Astrocyte (in vitro differentiated cells and primary cell): ENCODE measurements at regions not wholly inside any gene's neighbourhood (a gene's known extent, or its start where the extent isn't known, plus 50 kb on each side); places are given as distances from the start of the nearest gene placed in this dataset.
A peak's percentile ranks its signal among the peaks of the same experiment; 100 is the strongest.

ENCODE experiments used
- DNase-seq: peaks from one replicate; pipeline ENCODE4 v3.0.0-alpha.2; 2010; ENCODE audit warnings: low read depth
- FAIRE-seq: peaks from 2 replicates; lab custom pipeline; 2011; peaks lifted over from hg19 to GRCh38; lab: Jason Lieb, UNC
- H2AFZ ChIP-seq: 2 replicates; pipeline ENCODE4 v1.6.0; 2012; ENCODE audit warnings: low read depth, low read length, inconsistent platforms
- H3K27ac ChIP-seq: 2 replicates; pipeline ENCODE4 v1.5.1; 2011; ENCODE audit warnings: low read depth, low read length, inconsistent platforms
- H3K27me3 ChIP-seq: 2 replicates; pipeline ENCODE4 v1.6.0; 2011; ENCODE audit warnings: low read length, inconsistent platforms; ENCODE audit not compliant: insufficient read depth
- H3K36me3 ChIP-seq: 2 replicates; pipeline ENCODE4 v1.5.1; 2011; ENCODE audit warnings: low read length, inconsistent platforms; ENCODE audit not compliant: insufficient read depth
- H3K4me1 ChIP-seq: 2 replicates; pipeline ENCODE4 v1.5.1; 2011; ENCODE audit warnings: low read length, inconsistent platforms; ENCODE audit not compliant: insufficient read depth
- H3K4me2 ChIP-seq: 2 replicates; pipeline ENCODE4 v1.6.0; 2012; ENCODE audit warnings: low read length, inconsistent platforms
- H3K4me3 ChIP-seq: 2 replicates; pipeline ENCODE4 v1.5.1; 2011; ENCODE audit warnings: low read depth, mild to moderate bottlenecking, low read length, inconsistent platforms; ENCODE audit not compliant: insufficient read depth
- H3K79me2 ChIP-seq: 2 replicates; pipeline ENCODE4 v1.6.0; 2012; ENCODE audit warnings: mild to moderate bottlenecking, low read length, inconsistent platforms; ENCODE audit not compliant: insufficient read depth
- H3K9ac ChIP-seq: 2 replicates; pipeline ENCODE4 v1.6.0; 2012; ENCODE audit warnings: mild to moderate bottlenecking, low read length, inconsistent platforms
- H3K9me3 ChIP-seq: 2 replicates; pipeline ENCODE4 v1.5.1; 2012; ENCODE audit warnings: low read depth, mild to moderate bottlenecking, low read length, inconsistent platforms; ENCODE audit not compliant: insufficient read depth
- H4K20me1 ChIP-seq: 2 replicates; pipeline ENCODE4 v1.6.0; 2012; ENCODE audit warnings: low read length, inconsistent platforms; ENCODE audit not compliant: insufficient read depth
- H3K27ac Mint-ChIP-seq: one replicate; pipeline ENCODE4 v1.8.0; 2021; ENCODE audit warnings: mild to moderate bottlenecking, mixed read lengths; ENCODE audit not compliant: unreplicated experiment
- H3K27me3 Mint-ChIP-seq: one replicate; pipeline ENCODE4 v1.8.0; 2021; ENCODE audit warnings: low read depth, mixed read lengths; ENCODE audit not compliant: unreplicated experiment
- H3K36me3 Mint-ChIP-seq: one replicate; pipeline ENCODE4 v1.8.0; 2021; ENCODE audit warnings: low read depth, mixed read lengths; ENCODE audit not compliant: unreplicated experiment
- H3K4me1 Mint-ChIP-seq: one replicate; pipeline ENCODE4 v1.8.0; 2021; ENCODE audit warnings: low read depth, mixed read lengths; ENCODE audit not compliant: unreplicated experiment
- H3K4me3 Mint-ChIP-seq: one replicate; pipeline ENCODE4 v1.8.0; 2021; ENCODE audit warnings: mild to moderate bottlenecking, moderate library complexity, mixed read lengths; ENCODE audit not compliant: unreplicated experiment
- H3K9me3 Mint-ChIP-seq: one replicate; pipeline ENCODE4 v1.8.0; 2021; ENCODE audit warnings: mild to moderate bottlenecking, mixed read lengths; ENCODE audit not compliant: unreplicated experiment
- CTCF ChIP-seq: IDR thresholded peaks from 2 replicates; pipeline ENCODE4 v1.5.1; 2011; ENCODE audit warnings: low read depth, mild to moderate bottlenecking, inconsistent platforms, low read length, moderate library complexity; ENCODE audit not compliant: insufficient read depth
- EZH2 ChIP-seq: IDR thresholded peaks from 2 replicates; pipeline ENCODE4 v1.6.1; 2012; ENCODE audit warnings: mild to moderate bottlenecking, low read length, inconsistent platforms; ENCODE audit not compliant: insufficient read depth

DNA sequence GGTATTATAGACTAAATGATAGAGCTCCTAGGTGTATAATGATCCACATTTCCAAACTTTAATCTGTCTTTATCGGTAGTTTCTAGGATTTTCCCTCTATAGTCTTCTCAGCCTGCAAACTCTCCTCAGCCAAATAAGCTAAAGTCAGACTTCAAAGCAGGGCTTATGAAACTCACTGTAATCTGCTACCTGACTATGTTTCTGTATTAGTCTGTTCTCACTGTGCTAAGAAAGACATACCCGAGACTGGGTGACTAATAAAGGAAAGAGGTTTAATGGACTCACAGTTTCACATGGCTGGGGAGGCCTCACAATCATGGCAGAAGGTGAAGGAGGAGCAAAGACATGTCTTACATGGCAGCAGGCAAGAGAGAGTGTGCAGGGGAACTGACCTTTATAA lies 928.7 kb upstream of the ADGRB3 start:
- H3K36me3 ChIP-seq, result no peaks in the 10 kb centered on the region
- peaks cover 3% of the 10 kb centered on the region for H3K9me3 ChIP-seq

GRCh38 chr6:67698534-67698933 lies 936.5 kb upstream of the ADGRB3 start:
- Mint-ChIP-seq H3K36me3 (no peaks in the 10 kb centered on the region), H3K4me1 (no peaks in the 10 kb centered on the region), H3K4me3 (no peak overlapping the region), H3K27ac (no peak overlapping the region), H3K27me3 (no peaks in the 10 kb centered on the region), H3K9me3 (no peaks in the 10 kb centered on the region)
- FAIRE-seq (no peak), DNase-seq (peak; percentile 55)
- H3K27me3 ChIP-seq, result no peaks in the 10 kb centered on the region
- H2AFZ ChIP-seq, result no peak overlapping the region
- no peaks in the 10 kb centered on the region for H3K4me1 ChIP-seq
- TF ChIP-seq CTCF (no peak), EZH2 (no peak)
- H3K79me2 ChIP-seq, result no peaks in the 10 kb centered on the region
- H3K9ac ChIP-seq, result no peak overlapping the region
- H3K36me3 ChIP-seq, result no peaks in the 10 kb centered on the region
- H4K20me1 ChIP-seq, result no peaks in the 10 kb centered on the region
- no peaks in the 10 kb centered on the region for H3K9me3 ChIP-seq
- no peak overlapping the region for H3K27ac ChIP-seq
- H3K4me2 ChIP-seq, result peak overlapping the region; percentile 8
- no peak overlapping the region for H3K4me3 ChIP-seq

More for the DNA sequence above, 928.7 kb upstream of the ADGRB3 start:
- no peaks in the 10 kb centered on the region for H3K79me2 ChIP-seq
- H4K20me1 ChIP-seq, result no peaks in the 10 kb centered on the region
- H3K36me3 Mint-ChIP-seq, result no peaks in the 10 kb centered on the region
- no peak overlapping the region for H3K4me3 ChIP-seq
- no peak overlapping the region for H3K27ac ChIP-seq
- FAIRE-seq (no peak), DNase-seq (no peak)
- H2AFZ ChIP-seq, result no peak overlapping the region
- H3K27ac Mint-ChIP-seq, result no peak overlapping the region
- H3K27me3 Mint-ChIP-seq, result no peaks in the 10 kb centered on the region
- H3K4me3 Mint-ChIP-seq, result no peak overlapping the region
- H3K27me3 ChIP-seq, result no peaks in the 10 kb centered on the region
- no peak overlapping the region for H3K4me2 ChIP-seq
- H3K9me3 Mint-ChIP-seq, result peaks cover 4% of the 10 kb centered on the region
- no peak for TF ChIP-seq EZH2
- TF ChIP-seq CTCF, result no peak
- no peaks in the 10 kb centered on the region for H3K4me1 Mint-ChIP-seq
- H3K9ac ChIP-seq, result no peak overlapping the region
- no peaks in the 10 kb centered on the region for H3K4me1 ChIP-seq

GRCh38 chr6:67694127-67694526 lies 941.0 kb upstream of the ADGRB3 start:
- Histone ChIP-seq H3K9me3 (no peaks in the 10 kb centered on the region), H3K9ac (no peak overlapping the region), H4K20me1 (no peaks in the 10 kb centered on the region), H3K79me2 (no peaks in the 10 kb centered on the region), H3K27me3 (no peaks in the 10 kb centered on the region), H3K36me3 (no peaks in the 10 kb centered on the region), H3K4me3 (no peak overlapping the region), H3K27ac (no peak overlapping the region), H3K4me1 (no peaks in the 10 kb centered on the region), H3K4me2 (no peak overlapping the region), H2AFZ (no peak overlapping the region)
- TF ChIP-seq CTCF (no peak), EZH2 (no peak)
- H3K4me1 Mint-ChIP-seq, result no peaks in the 10 kb centered on the region
- no peaks in the 10 kb centered on the region for H3K36me3 Mint-ChIP-seq
- H3K9me3 Mint-ChIP-seq, result no peaks in the 10 kb centered on the region
- no peaks in the 10 kb centered on the region for H3K27me3 Mint-ChIP-seq
- no peak overlapping the region for H3K4me3 Mint-ChIP-seq
- DNase-seq, result no peak
- FAIRE-seq, result no peak
- no peak overlapping the region for H3K27ac Mint-ChIP-seq
